ENCODE measurements at regions not wholly inside any gene's neighbourhood (a gene's known extent, or its start where the extent isn't known, plus 50 kb on each side); places are given as distances from the start of the nearest gene placed in this dataset.

- no peak for DNase-seq
Observed at GRCh38 chr15:88707771-88708654, 69.2 kb downstream of the ISG20 start.

- no peak for DNase-seq
Observed at GRCh38 chr15:88708655-88709054, 69.8 kb downstream of the ISG20 start.

- no peak for DNase-seq
Observed at GRCh38 chr15:88710027-88710715, 71.4 kb downstream of the ISG20 start.

- DNase-seq = no peak
Observed at GRCh38 chr15:88711806-88712205, 73.0 kb downstream of the ISG20 start.

- no peak for DNase-seq
Observed at GRCh38 chr15:88714782-88715372, 76.1 kb downstream of the ISG20 start.

- DNase-seq = no peak
Observed at GRCh38 chr15:88716543-88717381, 77.9 kb downstream of the ISG20 start.

GRCh38 chr15:88717382-88718031 is 78.7 kb downstream of the ISG20 start:
- DNase-seq = no peak

- DNase-seq = no peak
Observed at GRCh38 chr15:88718731-88719130, 79.9 kb downstream of the ISG20 start.

GRCh38 chr15:88719654-88720053 is 80.8 kb downstream of the ISG20 start:
- no peak for DNase-seq

- no peak for DNase-seq
Observed at GRCh38 chr15:88725305-88726210, 77.7 kb upstream of the ACAN start.

GRCh38 chr15:88727439-88727838 is 75.8 kb upstream of the ACAN start:
- DNase-seq = peak; percentile 4

- DNase-seq = no peak
Observed at GRCh38 chr15:88729581-88729980, 73.7 kb upstream of the ACAN start.

- DNase-seq = no peak
Observed at GRCh38 chr15:88730751-88731150, 72.5 kb upstream of the ACAN start.

- DNase-seq = no peak
Observed at GRCh38 chr15:88735212-88735611, 68.0 kb upstream of the ACAN start.

GRCh38 chr15:88736204-88736603 is 67.0 kb upstream of the ACAN start:
- DNase-seq = no peak

- DNase-seq = no peak
Observed at GRCh38 chr15:88738796-88739195, 64.4 kb upstream of the ACAN start.

- DNase-seq = no peak
Observed at GRCh38 chr15:88739541-88739940, 63.7 kb upstream of the ACAN start.

GRCh38 chr15:88740356-88740755 is 62.9 kb upstream of the ACAN start:
- DNase-seq = no peak

GRCh38 chr15:88741046-88741445 is 62.2 kb upstream of the ACAN start:
- DNase-seq = no peak

- DNase-seq = no peak
Observed at GRCh38 chr15:88741671-88742070, 61.6 kb upstream of the ACAN start.

- no peak for DNase-seq
Observed at GRCh38 chr15:88742161-88742560, 61.1 kb upstream of the ACAN start.
